GM21360 (cell line): ENCODE measurements at regions not wholly inside any gene's neighbourhood (a gene's known extent, or its start where the extent isn't known, plus 50 kb on each side); places are given as distances from the start of the nearest gene placed in this dataset.
"Not testable (repeated sequence)": the region's sequence is repeated elsewhere in the genome, so short reads cannot be mapped to it uniquely, and the experiment has no call there.

ENCODE experiments used
- ATAC-seq: cut with Tn5 transposase; IDR thresholded peaks from one replicate; pipeline ENCODE4 v1.9.1; 2021; ENCODE audit warnings: mild to moderate bottlenecking, moderate library complexity; ENCODE audit not compliant: unreplicated experiment

DNA sequence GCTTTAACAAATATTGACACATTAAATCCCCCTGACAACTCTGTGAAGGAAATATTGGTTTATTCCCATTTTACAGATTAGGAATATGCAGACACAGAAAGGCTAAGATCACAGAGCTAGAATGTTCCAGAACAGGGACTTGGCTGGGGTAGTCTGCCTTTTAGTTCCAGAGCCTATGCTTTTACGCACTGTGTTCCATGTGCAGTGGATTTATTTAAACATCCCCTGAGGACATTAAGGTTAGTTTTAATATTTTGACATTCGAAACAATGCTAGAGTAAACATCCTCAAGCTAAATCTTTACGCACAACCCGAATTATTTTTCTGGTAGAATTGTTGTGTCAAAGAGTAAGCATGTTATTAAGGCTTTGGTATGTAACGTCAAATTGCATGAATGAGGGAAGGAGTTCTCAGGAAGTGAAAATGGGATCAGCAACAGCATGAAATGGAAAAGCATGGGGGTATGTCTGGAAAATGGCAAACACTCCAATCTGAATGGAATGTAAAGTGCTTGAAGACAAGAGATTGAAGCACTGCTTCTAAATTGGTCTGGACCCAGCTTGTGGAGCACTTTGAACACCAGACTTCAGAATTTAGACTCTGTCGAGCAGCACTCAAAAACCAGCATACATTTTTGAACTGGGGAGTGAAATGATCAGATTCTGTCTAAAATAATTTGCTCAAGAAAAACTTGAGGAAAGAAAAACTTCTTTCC, 429.9 kb downstream of the CD83 start:
- no peak for ATAC-seq

DNA sequence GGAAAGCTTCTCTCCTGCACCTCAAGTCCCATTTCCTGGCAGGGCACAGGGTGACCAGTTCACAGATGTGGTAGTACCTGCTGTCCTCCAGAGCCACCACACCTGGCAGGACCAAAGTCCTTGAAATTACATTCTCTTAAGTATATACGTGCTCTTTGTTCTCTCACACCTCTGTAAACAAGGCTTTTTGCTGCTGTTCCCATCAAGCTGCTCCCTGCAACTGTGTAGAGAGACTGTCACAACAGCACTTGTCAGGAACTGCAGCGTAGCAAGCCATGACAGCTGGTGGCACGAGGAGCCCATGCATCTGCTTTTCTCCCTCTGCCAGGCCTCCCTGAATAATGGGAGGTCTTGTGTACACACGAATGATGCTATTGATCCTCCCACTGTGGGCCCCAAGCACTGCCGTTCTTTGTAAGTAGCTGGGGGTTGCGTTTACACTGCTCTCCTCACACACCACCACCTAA, 431.8 kb downstream of the CD83 start:
- no peak for ATAC-seq

DNA sequence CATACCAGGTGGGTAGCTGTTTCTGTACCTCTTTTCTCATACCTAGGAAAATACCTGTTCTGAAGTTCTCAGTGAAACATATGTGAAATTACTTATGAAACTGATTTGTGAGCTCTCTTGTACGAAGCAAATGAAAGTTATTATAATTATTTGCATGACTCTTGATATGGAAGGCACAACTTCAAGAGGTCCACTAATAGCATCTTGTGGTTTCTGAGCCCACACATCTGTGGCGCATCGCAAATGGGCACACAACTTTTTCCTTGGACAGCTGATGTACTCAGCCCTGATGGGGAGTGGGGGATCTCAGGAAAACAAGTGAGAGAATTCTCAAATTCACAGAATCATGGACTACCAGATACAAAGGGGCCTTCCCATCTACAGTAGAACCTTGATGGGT, 432.3 kb downstream of the CD83 start:
- ATAC-seq = no peak

DNA sequence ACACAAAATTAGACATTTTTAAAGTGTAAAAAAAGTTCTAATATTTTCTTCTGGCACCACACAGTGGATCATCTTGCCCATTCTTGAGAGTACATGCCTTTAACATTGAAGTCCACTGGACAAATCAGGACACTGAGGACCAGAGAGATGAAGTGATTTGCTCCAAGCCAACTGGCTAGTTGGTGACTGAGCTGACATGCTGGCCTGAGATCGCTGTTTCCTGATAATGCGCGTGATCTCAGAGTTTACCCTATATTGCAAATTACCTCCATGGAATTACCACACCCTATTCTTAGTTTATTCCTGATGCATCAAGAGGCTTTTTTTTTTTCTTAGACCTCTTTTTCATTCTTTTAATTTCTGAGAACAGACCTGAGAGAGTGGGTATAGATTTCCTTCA, 432.8 kb downstream of the CD83 start:
- no peak for ATAC-seq

DNA sequence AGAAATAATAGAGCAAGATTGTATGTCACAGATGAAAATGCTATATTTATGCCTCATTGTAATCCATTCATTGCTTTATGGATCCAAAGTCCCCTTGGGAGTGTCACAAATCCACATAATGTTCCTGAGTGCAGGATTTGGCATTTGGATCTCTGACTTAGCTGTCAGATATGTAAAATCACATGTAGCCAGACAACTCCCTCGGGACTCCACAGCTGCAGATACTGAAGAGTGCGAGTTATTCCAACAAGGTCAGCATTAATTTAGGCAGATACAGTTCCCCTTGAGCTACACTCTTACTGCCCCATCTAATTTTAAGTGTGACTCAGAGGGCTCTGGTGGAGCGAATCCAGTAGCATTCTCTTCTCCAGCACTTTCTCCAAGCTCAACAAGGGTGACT, 433.2 kb downstream of the CD83 start:
- ATAC-seq = no peak

DNA sequence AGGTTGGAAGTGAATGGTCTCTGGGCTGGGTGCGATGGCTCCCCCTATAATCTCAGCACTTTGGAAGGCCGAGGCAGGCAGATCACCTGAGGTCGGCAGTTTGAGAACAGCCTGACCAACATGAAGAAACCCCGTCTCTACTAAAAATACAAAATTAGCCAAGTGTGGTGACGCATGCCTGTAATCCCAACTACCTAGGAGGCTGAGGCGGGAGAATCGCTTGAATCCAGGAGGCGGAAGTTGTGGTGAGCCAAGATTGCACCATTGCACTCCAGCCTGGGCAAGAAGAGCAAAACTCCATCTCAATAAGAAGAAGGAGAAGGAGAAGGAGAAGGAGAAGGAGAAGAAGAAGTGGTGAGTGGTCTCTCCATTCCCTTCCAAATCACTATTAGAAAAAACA, 434.0 kb downstream of the CD83 start:
- ATAC-seq = not testable (repeated sequence)

DNA sequence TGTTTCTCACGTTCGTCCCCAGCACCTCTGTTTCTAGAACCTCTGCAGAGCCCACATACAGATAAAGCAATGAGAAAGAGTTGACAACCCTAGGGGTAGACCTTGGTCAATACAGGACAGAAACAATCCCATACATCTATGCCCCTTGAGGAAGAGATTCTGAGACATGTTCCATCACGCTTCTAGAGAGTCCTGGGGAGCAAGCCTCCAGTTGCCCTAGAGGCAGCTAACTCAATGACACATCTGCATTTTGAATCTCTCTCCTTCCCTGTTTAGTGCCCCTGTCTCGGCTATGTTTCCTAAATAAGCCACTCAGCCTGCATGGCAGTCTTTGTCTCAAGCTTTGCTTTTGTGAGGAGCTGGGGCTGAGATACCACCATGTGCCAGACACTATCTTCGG, 435.3 kb downstream of the CD83 start:
- ATAC-seq = no peak

DNA sequence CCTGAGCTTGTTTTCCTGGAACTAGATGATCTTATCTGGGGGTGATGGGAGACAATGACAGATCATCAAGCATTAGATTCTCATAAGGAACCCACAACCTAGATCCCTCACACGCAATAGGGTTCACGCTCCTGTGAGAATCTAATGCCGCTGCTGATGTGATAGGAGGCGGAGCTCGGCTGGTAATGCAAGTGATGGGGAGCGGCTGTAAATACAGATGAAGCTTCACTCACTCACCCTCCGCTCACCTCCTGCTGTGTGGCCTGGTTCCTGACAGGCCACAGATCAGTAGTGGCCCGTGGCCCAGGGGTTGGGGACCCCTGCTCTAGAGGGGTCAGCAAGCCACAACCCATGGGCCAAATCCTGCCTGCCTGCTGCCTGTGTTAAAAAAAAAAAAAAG, 435.9 kb downstream of the CD83 start:
- ATAC-seq = no peak

DNA sequence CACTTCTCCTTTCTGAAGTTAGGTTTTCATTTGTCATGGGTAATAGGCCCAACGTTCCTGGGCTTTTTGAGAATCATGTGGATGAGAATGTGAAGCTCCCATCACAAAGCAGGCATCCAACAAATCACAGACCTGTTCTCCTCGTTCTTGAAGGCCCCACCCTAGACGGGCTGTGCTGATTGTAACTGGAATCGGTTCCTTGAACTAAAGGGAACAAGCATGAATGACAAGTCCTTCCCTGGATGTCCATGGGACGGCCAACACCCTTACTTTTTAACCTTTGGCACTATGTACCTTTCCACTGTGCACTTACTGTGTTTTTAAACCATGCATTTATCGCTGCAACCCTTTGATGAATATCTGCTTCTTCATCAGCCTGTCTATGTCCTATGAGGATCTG, 438.2 kb downstream of the CD83 start:
- no peak for ATAC-seq

DNA sequence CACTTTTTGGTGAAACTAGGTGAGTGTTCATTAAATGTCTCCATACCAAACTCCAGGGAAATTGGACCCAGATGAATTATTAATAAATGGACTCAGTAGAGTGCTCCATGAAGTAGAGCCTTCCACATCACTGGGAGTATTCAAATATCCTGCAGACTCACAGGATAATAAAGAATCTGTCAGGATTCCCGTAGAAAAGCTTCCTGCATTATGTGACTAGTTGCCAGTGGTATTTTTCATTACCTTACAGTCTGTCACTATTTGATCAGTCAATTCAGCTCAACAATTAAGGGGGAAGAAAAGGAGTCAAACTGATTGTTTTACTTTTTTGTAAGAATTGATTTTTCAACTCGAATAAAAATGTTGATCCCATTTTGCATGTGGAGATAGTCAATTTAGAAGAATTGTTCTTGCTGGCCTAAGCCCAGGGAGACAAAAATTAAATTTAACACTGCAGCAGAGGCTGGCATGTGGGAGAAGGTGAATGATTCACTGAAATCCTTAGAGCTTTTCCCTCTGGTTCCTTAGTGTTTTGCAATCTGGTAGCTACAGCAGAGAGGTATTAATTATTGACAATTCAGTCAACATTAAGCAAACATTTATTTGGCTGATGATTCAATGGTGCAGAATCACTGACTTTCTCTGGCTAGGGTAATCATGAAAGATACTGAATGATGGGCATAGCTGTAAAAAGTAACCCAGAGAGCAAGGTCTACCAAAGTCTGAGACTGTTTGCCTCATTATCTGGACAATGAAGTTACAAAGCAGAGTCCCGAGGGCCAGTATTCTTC, 442.4 kb downstream of the CD83 start:
- no peak for ATAC-seq

DNA sequence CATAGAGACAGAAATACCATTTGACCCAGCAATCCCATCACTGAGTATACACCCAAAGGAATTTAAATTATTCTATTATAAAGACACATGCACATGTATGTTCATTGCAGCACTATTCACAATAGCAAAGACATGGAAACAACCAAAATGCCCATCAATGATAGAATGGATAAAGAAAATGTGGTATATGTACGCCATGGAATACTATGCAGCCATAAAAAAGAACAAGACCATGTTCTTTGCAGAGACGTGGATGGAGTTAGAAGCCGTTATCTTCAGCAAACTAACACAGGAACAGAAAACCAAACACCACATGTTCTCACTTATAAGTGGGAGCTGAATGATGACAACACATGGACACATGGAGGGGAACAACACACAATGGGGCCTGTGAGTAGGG, 444.0 kb downstream of the CD83 start:
- ATAC-seq = not testable (repeated sequence)

DNA sequence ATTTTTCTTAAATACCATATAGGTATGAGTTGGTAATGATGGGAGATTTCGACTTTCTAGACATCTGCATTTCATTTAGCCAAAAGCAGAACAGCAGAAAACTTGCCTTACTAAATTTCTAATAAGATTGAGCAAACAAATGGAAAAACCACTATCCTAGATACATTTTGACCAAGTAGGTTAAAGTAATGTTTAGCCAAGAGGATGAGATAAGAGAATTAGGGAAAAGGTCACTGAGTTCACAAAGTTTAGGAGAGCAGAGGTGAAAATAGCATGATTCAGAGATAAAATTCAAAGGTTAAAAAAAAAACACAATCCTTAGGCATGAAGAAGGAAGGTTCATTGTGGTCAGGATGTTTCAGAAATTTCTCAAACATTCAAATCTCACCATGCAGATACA, 450.3 kb downstream of the CD83 start:
- ATAC-seq = no peak

DNA sequence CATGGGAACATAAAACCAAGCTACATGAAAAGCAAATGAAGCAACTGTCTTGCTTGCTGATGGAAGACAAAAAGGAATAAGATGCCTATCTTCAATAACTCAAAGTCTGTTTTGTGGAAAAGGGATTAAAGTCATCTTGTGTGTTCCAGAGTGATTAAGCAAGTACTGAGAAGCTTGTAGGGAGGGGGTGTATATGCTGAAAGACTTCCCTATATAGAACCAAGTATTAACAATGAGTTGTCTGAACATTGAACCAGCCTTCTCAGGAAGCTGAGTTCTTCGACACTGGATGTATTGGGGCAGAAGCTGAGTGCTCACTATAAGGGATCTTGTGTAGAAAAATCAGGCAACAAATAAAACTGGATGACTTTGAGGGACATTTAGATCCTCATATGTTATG, 451.8 kb downstream of the CD83 start:
- ATAC-seq = no peak

DNA sequence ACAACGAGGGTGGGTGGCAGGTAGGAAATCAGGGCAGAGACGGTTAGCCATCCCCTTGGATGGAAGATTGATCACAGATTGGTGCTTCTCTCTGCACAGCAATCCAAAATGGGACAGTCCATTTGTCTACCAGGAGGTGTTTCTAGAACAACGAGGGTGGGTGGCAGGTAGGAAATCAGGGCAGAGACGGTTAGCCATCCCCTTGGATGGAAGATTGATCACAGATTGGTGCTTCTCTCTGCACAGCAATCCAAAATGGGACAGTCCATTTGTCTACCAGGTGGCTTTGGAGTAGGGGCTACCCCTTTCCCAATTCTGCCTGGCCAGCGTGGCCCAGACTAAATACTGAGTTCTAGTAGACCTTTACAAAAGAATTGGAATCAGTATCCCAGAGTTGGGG, 452.3 kb downstream of the CD83 start:
- not testable (repeated sequence) for ATAC-seq

DNA sequence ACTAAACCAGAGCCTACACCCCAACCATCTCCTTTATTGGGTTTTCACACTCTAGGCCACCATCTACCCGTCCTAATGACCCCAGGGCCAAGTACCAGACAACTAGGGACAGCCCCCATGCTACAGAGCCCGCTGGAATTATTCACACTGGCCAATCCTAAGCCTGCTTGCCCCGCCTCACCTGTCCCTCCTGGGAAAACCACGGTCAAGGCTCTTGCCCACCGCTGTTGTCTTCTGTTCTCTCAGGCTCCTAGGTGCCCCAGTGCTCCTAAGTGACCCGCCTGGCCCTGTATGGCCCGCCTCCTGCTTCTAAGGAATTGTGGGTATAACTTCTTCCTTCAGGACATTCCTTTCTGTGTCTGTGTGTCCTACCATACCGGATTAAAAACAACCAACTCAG, 453.4 kb downstream of the CD83 start:
- no peak for ATAC-seq

DNA sequence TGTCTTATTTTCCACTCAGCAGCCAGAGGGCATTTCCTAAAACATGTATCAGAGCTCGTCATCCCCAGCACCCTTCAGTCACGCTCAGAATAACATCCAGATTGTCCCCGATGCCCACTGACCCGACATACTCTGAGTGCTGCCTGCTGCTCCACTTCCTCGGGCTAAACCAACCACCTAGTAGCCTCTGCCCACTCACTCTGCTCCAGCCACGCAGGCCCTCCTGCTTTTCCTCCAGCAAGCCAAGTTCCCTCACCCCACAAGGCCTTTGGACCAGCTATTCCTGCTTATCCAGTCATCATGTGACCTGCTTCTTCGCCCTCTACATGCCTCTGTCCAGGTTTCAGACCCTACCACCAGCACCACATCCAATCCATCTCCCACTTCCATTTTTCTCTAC, 454.2 kb downstream of the CD83 start:
- ATAC-seq = no peak

DNA sequence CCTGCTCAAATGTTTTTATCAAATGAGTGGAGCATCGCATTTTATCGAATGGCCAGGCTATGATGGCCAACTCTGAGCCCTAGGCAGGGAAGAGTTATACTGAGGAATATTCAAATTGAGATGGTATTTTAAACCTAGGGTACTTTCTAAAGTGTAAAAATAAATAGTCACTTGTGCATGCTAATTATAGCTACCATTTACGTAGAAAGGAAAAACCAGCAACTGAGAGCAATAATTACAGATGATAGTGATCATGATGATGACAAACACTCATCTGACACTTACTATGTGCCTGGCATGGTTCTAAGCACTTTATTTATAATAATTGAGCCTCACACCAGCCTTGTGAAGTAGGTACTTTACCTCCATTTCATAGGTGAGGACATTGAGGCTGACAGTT, 455.7 kb downstream of the CD83 start:
- no peak for ATAC-seq

DNA sequence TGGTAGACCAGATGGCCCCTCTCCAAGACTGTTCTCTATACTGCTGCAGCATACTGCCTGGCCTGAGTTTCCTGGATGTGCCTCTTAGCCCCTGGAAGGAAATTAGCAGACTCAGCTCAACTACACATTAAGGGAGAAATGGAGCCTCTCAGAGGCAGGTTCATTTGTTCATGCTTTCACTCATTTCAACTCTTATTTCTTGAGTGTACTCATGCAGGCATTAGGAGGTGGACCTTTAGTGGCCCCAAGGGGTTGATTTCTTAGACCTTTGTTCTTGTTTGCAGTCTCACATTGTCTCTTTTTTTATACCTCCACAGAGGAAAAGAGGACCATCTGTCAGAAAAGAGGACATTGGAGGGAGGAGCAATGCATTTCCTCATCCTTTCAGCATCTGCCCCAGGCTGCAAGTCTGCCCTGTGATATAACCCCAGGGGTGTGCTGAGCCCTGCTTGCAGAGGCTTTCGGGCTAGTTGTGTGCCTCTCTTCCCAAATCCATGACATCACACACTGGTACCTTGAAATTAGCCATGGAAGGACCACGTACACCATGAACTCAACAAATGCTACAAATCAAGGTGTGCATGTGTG, 456.2 kb downstream of the CD83 start:
- no peak for ATAC-seq

DNA sequence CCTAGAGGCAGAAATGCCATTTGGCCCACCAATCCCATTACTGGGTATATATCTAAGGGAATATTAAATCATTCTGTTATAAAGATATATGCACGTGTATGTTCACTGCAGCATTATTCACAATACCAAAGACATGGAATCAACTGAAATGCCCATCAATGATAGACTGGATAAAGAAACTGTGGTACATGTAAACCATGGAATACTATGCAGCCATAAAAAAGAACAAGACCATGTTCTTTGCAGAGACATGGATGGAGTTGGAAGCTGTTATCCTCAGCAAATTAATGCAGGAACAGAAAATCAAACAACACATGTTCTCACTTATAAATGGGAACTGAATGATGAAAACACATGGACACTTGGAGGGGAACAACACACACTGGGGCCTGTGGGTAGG, 458.4 kb downstream of the CD83 start:
- ATAC-seq = no peak

DNA sequence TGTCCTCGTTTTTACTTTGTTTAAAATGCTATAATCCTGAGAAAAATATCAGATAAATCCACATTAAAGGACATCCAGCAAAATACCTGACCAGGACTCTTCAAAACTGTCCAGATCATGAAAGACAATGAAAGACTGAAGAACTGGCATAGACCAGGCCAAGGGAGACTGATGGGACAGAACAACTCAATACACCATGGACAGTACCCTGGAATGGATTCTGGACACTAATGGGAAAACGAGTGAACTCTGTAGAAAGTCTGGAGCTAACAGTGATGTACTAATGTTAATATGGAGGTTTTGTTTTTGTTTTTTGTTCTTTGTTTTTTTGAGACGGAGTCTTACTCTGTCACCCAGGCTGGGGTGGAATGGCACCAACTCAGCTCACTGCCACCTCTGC, 461.4 kb downstream of the CD83 start:
- ATAC-seq = no peak

DNA sequence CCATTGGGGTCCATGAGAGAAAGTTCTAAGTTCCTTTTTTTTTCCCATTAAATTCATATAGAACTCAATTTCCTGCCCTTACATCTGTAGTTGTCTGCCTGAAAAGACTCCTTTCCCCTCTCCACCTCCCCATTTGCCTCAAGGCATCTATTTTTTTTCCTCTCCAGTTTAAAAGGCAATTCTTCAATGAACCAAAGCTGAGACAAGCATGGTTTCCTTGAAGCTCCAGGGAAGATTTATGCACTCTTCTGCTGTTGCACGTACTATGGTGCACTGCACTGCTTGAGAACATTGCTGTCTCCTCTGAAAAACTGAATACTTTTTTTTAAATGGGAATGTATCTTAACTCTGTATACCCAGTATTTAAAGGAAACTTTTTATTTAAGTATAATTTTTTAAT, 465.2 kb downstream of the CD83 start:
- ATAC-seq = no peak

DNA sequence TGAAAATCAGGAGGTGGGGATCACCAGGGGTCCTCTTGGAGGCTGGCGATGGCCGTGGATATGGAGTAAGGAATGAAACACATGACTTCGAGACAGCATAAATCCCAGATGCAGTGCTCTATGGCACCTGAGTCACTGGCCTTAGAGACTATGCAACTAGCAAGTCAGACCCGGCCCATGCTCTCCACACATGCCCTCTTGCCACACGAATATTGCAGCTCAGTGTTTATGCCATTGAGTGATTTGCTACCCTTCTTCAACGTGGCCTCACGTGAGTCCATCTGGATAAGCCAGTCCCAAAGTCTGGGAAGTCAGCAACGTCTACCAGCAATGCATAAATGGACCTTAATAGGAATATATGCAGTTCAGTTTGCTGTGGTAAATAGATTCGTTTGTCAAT, 466.3 kb downstream of the CD83 start:
- ATAC-seq = no peak
